Motor neuron (in vitro differentiated cells): ENCODE measurements at regions not wholly inside any gene's neighbourhood (a gene's known extent, or its start where the extent isn't known, plus 50 kb on each side); places are given as distances from the start of the nearest gene placed in this dataset.
A peak's percentile ranks its signal among the peaks of the same experiment; 100 is the strongest.

ENCODE experiments used
- ATAC-seq, 8 experiments: fragments of 200-7000 bp; cut with Tn5 transposase; replicated peaks in 6 of 8; 2 replicates each; pipeline ENCODE4 v1.8.0; 2021; ENCODE audit warnings: mild to moderate bottlenecking in 8 of 8, moderate library complexity in 8 of 8
- H3K27ac ChIP-seq, 2 donors: fragments of 250-450 bp; sonication (Bioruptor Pico); 2 replicates each; pipeline ENCODE4 v1.9.0; 2021; ENCODE audit warnings: antibody characterized with exemption in 2 of 2, mild to moderate bottlenecking in 2 of 2, moderate library complexity in 1 of 2
- H3K4me1 ChIP-seq, 2 donors: fragments of 250-450 bp; sonication (Bioruptor Pico); replicated peaks in 1 of 2; 2 replicates each; pipeline ENCODE4 v1.6.1; 2021; ENCODE audit warnings: antibody characterized with exemption in 2 of 2, mild to moderate bottlenecking in 2 of 2, moderate library complexity in 1 of 2
- H3K4me3 ChIP-seq, 5 donors: fragments of 250-450 bp; sonication (Bioruptor Pico); 2 replicates each; pipeline ENCODE4 v1.9.0; 2021; ENCODE audit warnings: antibody characterized with exemption in 5 of 5, mild to moderate bottlenecking in 5 of 5, moderate library complexity in 4 of 5
- whole genome bisulfite sequencing, 10 experiments: fragments of 450-650 bp; shearing (Covaris generic); methylation state at CpG; one replicate each; pipeline ENCODE4 v1.0.0; 2022; 5-methylcytosine and 5-hydroxymethylcytosine counted together
- in situ Hi-C, 9 experiments: fragments of 400-800 bp; cut with MboI; loops; one replicate each; pipeline ENCODE4 v1.15.0; 2021; ENCODE audit warnings: low sequenced_read_pairs in 9 of 9, low pct_unique_long_range_greater_than_20kb in 2 of 9; ENCODE audit not compliant: unreplicated experiment in 9 of 9

GRCh38 chr3:107128946-107129345, 248.3 kb upstream of the CCDC54 start:
- no peak for ATAC-seq
- Histone ChIP-seq H3K4me1 (no peaks in the 10 kb centered on the region), H3K4me3 (no peak overlapping the region), H3K27ac (no peak overlapping the region)
- WGBS, 10 experiments, result 31 to 94% (median 67%) methylated on average over 3 of the region's 3 CpGs
- in situ Hi-C loops, result no loop called here

DNA sequence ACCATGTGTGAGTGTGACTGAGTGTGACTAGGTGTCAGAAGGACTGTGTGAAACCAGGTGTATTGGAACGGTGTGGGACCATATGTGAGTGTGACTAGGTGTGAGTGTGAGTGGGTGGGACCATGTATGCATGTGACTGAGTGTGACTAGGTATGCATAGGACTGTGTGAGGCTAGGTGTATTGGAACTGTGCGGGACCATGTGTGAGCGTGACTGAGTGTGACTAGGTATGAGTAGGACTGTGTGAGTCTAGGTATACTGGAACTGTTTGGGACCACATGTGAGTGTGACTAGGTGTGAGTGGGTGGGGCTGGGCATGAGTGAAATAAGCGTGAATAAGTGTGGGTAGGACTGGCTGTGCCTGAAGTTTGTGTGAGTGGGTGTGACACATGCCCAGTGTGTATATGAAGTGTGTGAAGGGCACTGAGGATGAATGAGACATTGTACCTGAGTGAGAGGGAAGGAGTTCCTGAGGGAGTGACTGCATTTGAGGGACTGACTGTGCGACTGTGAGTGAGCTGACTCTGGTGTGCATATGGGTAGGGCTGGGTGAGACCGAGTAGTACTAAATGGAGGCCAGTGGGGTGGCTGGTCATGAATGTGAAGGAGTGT, 247.0 kb upstream of the CCDC54 start:
- 75 to 100% (median 87%) methylated on average over 2 to 5 of the region's 6 CpGs; no CpG with 5 or more reads in 2 of the 10 experiments for WGBS, 10 experiments
- H3K27ac ChIP-seq, result no peak overlapping the region
- H3K4me3 ChIP-seq, result no peak overlapping the region
- in situ Hi-C loops, result no loop called here
- H3K4me1 ChIP-seq, result no peaks in the 10 kb centered on the region
- ATAC-seq, result no peak

GRCh38 chr3:107132674-107133073, 244.6 kb upstream of the CCDC54 start:
- ATAC-seq, result no peak
- Histone ChIP-seq H3K4me1 (no peaks in the 10 kb centered on the region), H3K4me3 (no peak overlapping the region), H3K27ac (no peak overlapping the region)
- 80 to 100% (median 92%) methylated on average over 1 to 8 of the region's 11 CpGs; no CpG with 5 or more reads in 3 of the 10 experiments for WGBS, 10 experiments
- in situ Hi-C loops, result no loop called here

GRCh38 chr3:107133891-107134290, 243.3 kb upstream of the CCDC54 start:
- ATAC-seq, result no peak
- in situ Hi-C loops, result no loop called here
- H3K27ac ChIP-seq, result no peak overlapping the region
- 43 to 100% (median 94%) methylated on average over 1 to 3 of the region's 3 CpGs for WGBS, 10 experiments
- no peaks in the 10 kb centered on the region for H3K4me1 ChIP-seq
- H3K4me3 ChIP-seq, result no peak overlapping the region

GRCh38 chr3:107142171-107142570, 235.1 kb upstream of the CCDC54 start:
- no peaks in the 10 kb centered on the region for H3K4me1 ChIP-seq
- no peak overlapping the region for H3K4me3 ChIP-seq
- no peak for ATAC-seq
- WGBS, 10 experiments, result 83 to 100% (median 100%) methylated on average over 1 of the region's 1 CpG; no CpG with 5 or more reads in 3 of the 10 experiments
- in situ Hi-C loops, result no loop called here
- H3K27ac ChIP-seq, result no peak overlapping the region

GRCh38 chr3:107142786-107143575, 234.3 kb upstream of the CCDC54 start:
- no peaks in the 10 kb centered on the region for H3K4me1 ChIP-seq
- H3K27ac ChIP-seq, result no peak overlapping the region
- H3K4me3 ChIP-seq, result no peak overlapping the region
- no peak for ATAC-seq
- in situ Hi-C loops, result no loop called here
- 0 to 78% (median 32%) methylated on average over 1 to 4 of the region's 4 CpGs; no CpG with 5 or more reads in 1 of the 10 experiments for WGBS, 10 experiments

GRCh38 chr3:107150675-107151074, 226.6 kb upstream of the CCDC54 start:
- no peak overlapping the region for H3K4me3 ChIP-seq
- ATAC-seq, result no peak
- in situ Hi-C loops, result no loop called here
- 60 to 100% (median 94%) methylated on average over 1 to 3 of the region's 4 CpGs for WGBS, 10 experiments
- H3K4me1 ChIP-seq, result no peaks in the 10 kb centered on the region
- H3K27ac ChIP-seq, result no peak overlapping the region

DNA sequence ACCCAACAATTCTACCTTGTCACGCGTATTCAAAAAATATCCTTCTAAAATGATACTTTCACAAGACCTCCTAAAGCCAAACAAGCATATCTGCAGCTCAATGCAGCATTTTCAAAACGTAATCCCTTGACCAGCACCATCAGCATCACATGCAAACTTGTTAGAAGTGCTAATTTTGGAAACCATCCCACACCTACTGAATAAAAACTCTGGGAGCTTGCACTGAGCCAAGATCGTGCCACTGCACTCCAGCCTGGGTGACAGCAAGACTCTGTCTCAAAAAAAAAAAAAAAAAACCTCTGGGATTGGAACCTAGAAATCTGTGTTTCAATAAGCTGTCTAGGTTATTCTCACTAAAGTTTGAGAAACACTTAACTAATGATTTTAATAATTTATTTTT, 223.3 kb upstream of the CCDC54 start:
- no peak for ATAC-seq
- H3K27ac ChIP-seq, result no peak overlapping the region
- no peaks in the 10 kb centered on the region for H3K4me1 ChIP-seq
- in situ Hi-C loops, result no loop called here
- 13 to 88% (median 71%) methylated on average over 1 to 4 of the region's 4 CpGs; no CpG with 5 or more reads in 2 of the 10 experiments for WGBS, 10 experiments
- H3K4me3 ChIP-seq, result no peak overlapping the region

DNA sequence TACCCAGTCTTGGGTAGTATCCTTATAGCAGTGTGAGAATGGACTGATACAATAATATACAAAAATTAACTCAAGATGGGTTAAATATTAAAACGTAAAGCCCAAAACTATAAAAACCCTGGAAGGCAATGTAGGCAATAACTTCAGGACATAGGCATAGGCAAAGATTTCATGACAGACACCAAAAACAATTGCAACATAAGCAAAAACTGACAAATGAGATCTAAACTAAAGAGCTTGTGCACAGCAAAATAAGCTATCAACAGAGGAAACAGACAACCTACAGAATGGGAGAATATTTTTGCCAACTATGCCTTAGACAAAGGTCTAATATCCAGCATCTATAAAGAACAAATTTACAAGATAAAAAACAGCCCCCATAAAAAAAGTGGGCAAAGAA, 204.8 kb upstream of the CCDC54 start:
- Histone ChIP-seq H3K27ac (no peak overlapping the region), H3K4me1 (no peaks in the 10 kb centered on the region), H3K4me3 (no peak overlapping the region)
- 20 to 100% (median 89%) methylated on average over 1 of the region's 1 CpG; no CpG with 5 or more reads in 1 of the 10 experiments for WGBS, 10 experiments
- ATAC-seq, result no peak
- in situ Hi-C loops, result no loop called here

GRCh38 chr3:107184375-107184774, 192.9 kb upstream of the CCDC54 start:
- in situ Hi-C loops, result no loop called here
- Histone ChIP-seq H3K4me3 (no peak overlapping the region), H3K4me1 (no peaks in the 10 kb centered on the region), H3K27ac (no peak overlapping the region)
- ATAC-seq, result no peak
- WGBS, 10 experiments, result 83 to 100% (median 93%) methylated on average over 1 to 2 of the region's 2 CpGs; no CpG with 5 or more reads in 4 of the 10 experiments

GRCh38 chr3:107188262-107188661, 189.0 kb upstream of the CCDC54 start:
- ATAC-seq, result no peak
- Histone ChIP-seq H3K4me3 (no peak overlapping the region), H3K4me1 (no peaks in the 10 kb centered on the region), H3K27ac (no peak overlapping the region)
- in situ Hi-C loops, result no loop called here
- WGBS, 10 experiments, result 0 to 100% (median 83%) methylated on average over 1 to 2 of the region's 2 CpGs; no CpG with 5 or more reads in 1 of the 10 experiments

- ATAC-seq, result no peak
- in situ Hi-C loops, result no loop called here
- 94 to 100% methylated on average over 2 of the region's 2 CpGs; no CpG with 5 or more reads in 8 of the 10 experiments for WGBS, 10 experiments
- Histone ChIP-seq H3K27ac (no peak overlapping the region), H3K4me3 (no peak overlapping the region), H3K4me1 (no peaks in the 10 kb centered on the region)
These were observed 188.0 kb upstream of the CCDC54 start for GRCh38 chr3:107189158-107189791.

GRCh38 chr3:107193116-107193515, 184.1 kb upstream of the CCDC54 start:
- Histone ChIP-seq H3K27ac (no peak overlapping the region), H3K4me1 (no peaks in the 10 kb centered on the region), H3K4me3 (no peak overlapping the region)
- ATAC-seq, result peak in 4 of 8 experiments; percentile 45 to 91 (median 70)
- 80 to 100% (median 86%) methylated on average over 1 of the region's 1 CpG for WGBS, 10 experiments
- in situ Hi-C loops, result no loop called here
